OCI-LY3 (cell line): ENCODE measurements at regions not wholly inside any gene's neighbourhood (a gene's known extent, or its start where the extent isn't known, plus 50 kb on each side); places are given as distances from the start of the nearest gene placed in this dataset.

Source experiments
- H2AFZ ChIP-seq: fragments of 200-600, 300-600 bp; shearing (Covaris generic); 2 replicates; pipeline ENCODE4 v1.6.0; 2014; ENCODE audit warnings: antibody characterized with exemption, low read depth, low read length
- H3K27ac ChIP-seq: fragments of 200-600, 300-600 bp; sonication (generic); 2 replicates; pipeline ENCODE4 v1.5.1; 2014; ENCODE audit warnings: mild to moderate bottlenecking, low read length, moderate library complexity, mixed read lengths
- H3K27me3 ChIP-seq: fragments of 200-600, 300-600 bp; sonication (generic); 2 replicates; pipeline ENCODE4 v1.6.1; 2014; ENCODE audit warnings: low read depth, low read length, mixed read lengths
- H3K36me3 ChIP-seq: fragments of 200-600, 300-600 bp; sonication (generic); replicated peaks from 2 replicates; pipeline ENCODE3; 2014; ENCODE audit warnings: low read depth, low read length, mixed read lengths
- H3K4me1 ChIP-seq: fragments of 300-600, 200-600 bp; sonication (generic); 2 replicates; pipeline ENCODE4 v1.6.1; 2014; ENCODE audit warnings: low read length, mixed read lengths
- H3K4me2 ChIP-seq: fragments of 200-600, 300-600 bp; sonication (generic); 2 replicates; pipeline ENCODE4 v1.6.1; 2014; ENCODE audit warnings: low read length, mixed read lengths
- H3K4me3 ChIP-seq: fragments of 300-600, 200-600 bp; sonication (generic); 2 replicates; pipeline ENCODE4 v1.5.1; 2014; ENCODE audit warnings: antibody characterized with exemption, mild to moderate bottlenecking, low read length, moderate library complexity
- H3K79me2 ChIP-seq: fragments of 300-600, 200-600 bp; shearing (Covaris generic); 2 replicates; pipeline ENCODE4 v1.6.1; 2014; ENCODE audit warnings: mild to moderate bottlenecking, low read length, mixed read lengths
- H3K9ac ChIP-seq: fragments of 300-600, 200-600 bp; shearing (Covaris generic); 2 replicates; pipeline ENCODE4 v1.6.0; 2014; ENCODE audit warnings: mild to moderate bottlenecking, low read length, moderate library complexity
- H3K9me3 ChIP-seq: fragments of 200-600, 300-600 bp; shearing (Covaris generic); 2 replicates; pipeline ENCODE4 v1.6.1; 2014; ENCODE audit warnings: low read length, mixed read lengths; ENCODE audit not compliant: insufficient read depth
- H4K20me1 ChIP-seq: fragments of 200-600, 300-600 bp; sonication (generic); 2 replicates; pipeline ENCODE4 v1.6.1; 2016; ENCODE audit warnings: low read length, mixed read lengths; ENCODE audit not compliant: insufficient read depth
- EZH2phosphoT487 ChIP-seq: fragments of 200-600 bp; shearing (Covaris generic); IDR thresholded peaks from 2 replicates; pipeline ENCODE4 v1.6.1; 2018; ENCODE audit warnings: antibody characterized with exemption, mixed run types, low read depth
- TF ChIP-seq, protein P1 (sequence below): fragments of 200-600, 300-600 bp; sonication (generic); IDR thresholded peaks from 2 replicates; pipeline ENCODE4 v1.5.1; 2014; ENCODE audit warnings: antibody characterized with exemption, low read length, low read depth

DNA sequence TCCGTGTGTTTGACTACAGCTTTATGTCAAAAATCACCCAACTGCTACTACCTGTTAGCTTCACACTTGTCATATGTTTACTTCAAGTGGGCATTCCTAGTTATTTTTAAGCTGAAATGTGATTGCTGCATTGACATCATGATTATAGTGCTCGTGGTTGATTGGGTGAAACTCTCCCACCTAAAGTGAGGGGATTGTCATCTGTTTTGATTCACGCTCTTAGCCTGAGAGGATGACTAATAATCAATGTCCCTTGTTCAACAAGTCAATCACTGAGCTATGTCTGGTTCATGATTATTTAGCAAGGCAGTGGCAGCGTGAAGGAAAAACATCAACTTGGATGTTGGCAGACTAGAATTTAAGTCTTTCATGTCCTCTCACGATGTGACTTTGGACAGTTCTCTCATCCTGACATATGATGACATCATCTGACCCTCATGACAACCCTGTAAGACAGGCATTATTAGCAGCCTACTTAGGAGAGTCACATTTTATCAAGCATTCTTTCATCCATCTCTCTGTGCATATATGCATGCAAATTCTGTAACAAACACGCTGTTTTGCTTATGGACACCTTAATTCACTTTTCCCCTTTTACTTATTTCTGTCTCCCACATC lies 352.6 kb upstream of the ZMIZ1 start:
- Histone ChIP-seq H3K4me3 (no peak overlapping the region), H3K9ac (no peak overlapping the region), H3K4me2 (no peak overlapping the region), H3K27me3 (0 out of 2 replicates have a peak, but pooled peaks cover 5% of the 10 kb centered on the region), H3K9me3 (no peaks in the 10 kb centered on the region), H3K79me2 (no peaks in the 10 kb centered on the region), H2AFZ (no peak overlapping the region), H4K20me1 (no peaks in the 10 kb centered on the region), H3K36me3 (no peaks in the 10 kb centered on the region), H3K4me1 (no peaks in the 10 kb centered on the region), H3K27ac (no peak overlapping the region)
- TF ChIP-seq EZH2phosphoT487: no peak
- TF ChIP-seq, protein P1, sequence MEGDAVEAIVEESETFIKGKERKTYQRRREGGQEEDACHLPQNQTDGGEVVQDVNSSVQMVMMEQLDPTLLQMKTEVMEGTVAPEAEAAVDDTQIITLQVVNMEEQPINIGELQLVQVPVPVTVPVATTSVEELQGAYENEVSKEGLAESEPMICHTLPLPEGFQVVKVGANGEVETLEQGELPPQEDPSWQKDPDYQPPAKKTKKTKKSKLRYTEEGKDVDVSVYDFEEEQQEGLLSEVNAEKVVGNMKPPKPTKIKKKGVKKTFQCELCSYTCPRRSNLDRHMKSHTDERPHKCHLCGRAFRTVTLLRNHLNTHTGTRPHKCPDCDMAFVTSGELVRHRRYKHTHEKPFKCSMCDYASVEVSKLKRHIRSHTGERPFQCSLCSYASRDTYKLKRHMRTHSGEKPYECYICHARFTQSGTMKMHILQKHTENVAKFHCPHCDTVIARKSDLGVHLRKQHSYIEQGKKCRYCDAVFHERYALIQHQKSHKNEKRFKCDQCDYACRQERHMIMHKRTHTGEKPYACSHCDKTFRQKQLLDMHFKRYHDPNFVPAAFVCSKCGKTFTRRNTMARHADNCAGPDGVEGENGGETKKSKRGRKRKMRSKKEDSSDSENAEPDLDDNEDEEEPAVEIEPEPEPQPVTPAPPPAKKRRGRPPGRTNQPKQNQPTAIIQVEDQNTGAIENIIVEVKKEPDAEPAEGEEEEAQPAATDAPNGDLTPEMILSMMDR: no peak

- no peak for TF ChIP-seq EZH2phosphoT487
- TF ChIP-seq, protein P1: no peak
These were observed 351.6 kb upstream of the ZMIZ1 start for GRCh38 chr10:78717200-78717599.

DNA sequence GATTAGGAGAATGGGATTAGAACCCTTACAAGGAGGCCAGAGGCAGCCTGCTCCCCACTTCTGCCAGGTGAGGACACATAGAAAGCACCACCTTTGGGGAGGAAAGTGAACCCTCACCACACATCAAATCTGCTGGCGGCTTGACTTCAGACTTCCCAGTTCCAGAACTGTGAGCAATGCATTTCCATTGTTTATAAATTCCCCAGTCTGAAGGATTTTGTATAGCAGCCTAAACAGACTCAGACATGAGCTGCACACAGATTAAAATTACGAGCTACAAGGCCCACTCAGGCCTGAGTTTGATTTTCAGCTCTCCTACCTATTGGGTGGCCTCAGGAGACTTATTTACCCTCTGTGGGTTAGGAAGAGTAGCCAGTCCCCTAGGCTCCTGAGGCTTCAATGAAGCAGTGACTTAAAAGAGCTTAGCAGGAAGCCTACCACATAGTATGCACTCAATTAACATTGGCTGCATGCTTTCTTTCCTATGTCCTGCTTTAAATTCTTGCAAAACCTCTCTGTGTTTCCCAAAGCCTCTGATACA lies 350.7 kb upstream of the ZMIZ1 start:
- Histone ChIP-seq H3K4me3 (no peak overlapping the region), H3K4me1 (no peaks in the 10 kb centered on the region), H3K4me2 (no peak overlapping the region), H3K9ac (no peak overlapping the region), H4K20me1 (no peaks in the 10 kb centered on the region), H3K27ac (no peak overlapping the region), H2AFZ (no peak overlapping the region), H3K27me3 (0 out of 2 replicates have a peak, but pooled peaks cover 4% of the 10 kb centered on the region), H3K79me2 (no peaks in the 10 kb centered on the region), H3K36me3 (no peaks in the 10 kb centered on the region), H3K9me3 (no peaks in the 10 kb centered on the region)
- no peak for TF ChIP-seq EZH2phosphoT487
- TF ChIP-seq, protein P1: no peak

More at GRCh38 chr10:78717200-78717599, 351.6 kb upstream of the ZMIZ1 start:
- Histone ChIP-seq H3K4me3 (no peak overlapping the region), H3K4me1 (no peaks in the 10 kb centered on the region), H3K27me3 (0 out of 2 replicates have a peak, but pooled peaks cover 4% of the 10 kb centered on the region), H3K27ac (no peak overlapping the region), H3K4me2 (no peak overlapping the region), H3K79me2 (no peaks in the 10 kb centered on the region), H2AFZ (no peak overlapping the region), H3K9ac (no peak overlapping the region), H4K20me1 (no peaks in the 10 kb centered on the region), H3K36me3 (no peaks in the 10 kb centered on the region), H3K9me3 (no peaks in the 10 kb centered on the region)

- Histone ChIP-seq H3K9ac (no peak overlapping the region), H3K27ac (no peak overlapping the region), H3K4me2 (no peak overlapping the region), H3K27me3 (0 out of 2 replicates have a peak, but pooled peaks cover 7% of the 10 kb centered on the region), H3K79me2 (no peaks in the 10 kb centered on the region), H3K9me3 (no peaks in the 10 kb centered on the region), H4K20me1 (no peaks in the 10 kb centered on the region), H3K36me3 (no peaks in the 10 kb centered on the region), H3K4me1 (no peaks in the 10 kb centered on the region), H3K4me3 (no peak overlapping the region), H2AFZ (no peak overlapping the region)
- TF ChIP-seq, protein P1: no peak
- no peak for TF ChIP-seq EZH2phosphoT487
These were observed 349.5 kb upstream of the ZMIZ1 start for GRCh38 chr10:78719276-78719675.
